ENCODE measurements at regions not wholly inside any gene's neighbourhood (a gene's known extent, or its start where the extent isn't known, plus 50 kb on each side); places are given as distances from the start of the nearest gene placed in this dataset.

GRCh38 chr10:10164848-10165247 lies 852.8 kb upstream of the CELF2 start:
- TF ChIP-seq CTCF (IDR thresholded peaks at IDR 0.05; ENCODE audit: insufficient read depth, low read length) (no peak), SPI1 (IDR thresholded peaks at IDR 0.05; ENCODE audit: borderline replicate concordance, low read depth) (no peak), POLR2AphosphoS5 (IDR thresholded peaks at IDR 0.05; ENCODE audit: low read depth) (no peak), REST (IDR thresholded peaks at IDR 0.05; ENCODE audit: insufficient replicate concordance, low read depth) (no peak), GABPA (IDR thresholded peaks at IDR 0.05; ENCODE audit: low read depth) (no peak)
- no peak overlapping the region for H3K27ac ChIP-seq (replicated peaks)
- H3K4me3 ChIP-seq (replicated peaks; ENCODE audit: insufficient read depth, low read length) = no peak overlapping the region
- H3K27me3 ChIP-seq (ENCODE audit: insufficient read depth, poor library complexity, severe bottlenecking) = no peaks in the 10 kb centered on the region
- no peak for DNase-seq (ENCODE audit: low read depth in 1 of 2, low spot score in 1 of 2)

GRCh38 chr10:10165415-10165814 lies 852.3 kb upstream of the CELF2 start:
- H3K27me3 ChIP-seq (ENCODE audit: insufficient read depth, poor library complexity, severe bottlenecking) = no peaks in the 10 kb centered on the region
- H3K27ac ChIP-seq (replicated peaks) = no peak overlapping the region
- DNase-seq (ENCODE audit: low read depth in 1 of 2, low spot score in 1 of 2) = no peak
- no peak for TF ChIP-seq POLR2AphosphoS5 (IDR thresholded peaks at IDR 0.05; ENCODE audit: low read depth)
- TF ChIP-seq CTCF (IDR thresholded peaks at IDR 0.05; ENCODE audit: insufficient read depth, low read length) = no peak
- no peak for TF ChIP-seq SPI1 (IDR thresholded peaks at IDR 0.05; ENCODE audit: borderline replicate concordance, low read depth)
- no peak for TF ChIP-seq REST (IDR thresholded peaks at IDR 0.05; ENCODE audit: insufficient replicate concordance, low read depth)
- TF ChIP-seq GABPA (IDR thresholded peaks at IDR 0.05; ENCODE audit: low read depth) = no peak
- no peak overlapping the region for H3K4me3 ChIP-seq (replicated peaks; ENCODE audit: insufficient read depth, low read length)

- TF ChIP-seq CTCF (IDR thresholded peaks at IDR 0.05; ENCODE audit: insufficient read depth, low read length) (no peak), POLR2AphosphoS5 (IDR thresholded peaks at IDR 0.05; ENCODE audit: low read depth) (no peak), SPI1 (IDR thresholded peaks at IDR 0.05; ENCODE audit: borderline replicate concordance, low read depth) (no peak), GABPA (IDR thresholded peaks at IDR 0.05; ENCODE audit: low read depth) (no peak), REST (IDR thresholded peaks at IDR 0.05; ENCODE audit: insufficient replicate concordance, low read depth) (no peak)
These were observed 839.2 kb upstream of the CELF2 start for GRCh38 chr10:10178476-10178875.

More at GRCh38 chr10:10178476-10178875, 839.2 kb upstream of the CELF2 start:
- no peak for DNase-seq (ENCODE audit: low read depth in 1 of 2, low spot score in 1 of 2)
- H3K27me3 ChIP-seq (ENCODE audit: insufficient read depth, poor library complexity, severe bottlenecking) = no peaks in the 10 kb centered on the region
- no peak overlapping the region for H3K27ac ChIP-seq (replicated peaks)
- no peak overlapping the region for H3K4me3 ChIP-seq (replicated peaks; ENCODE audit: insufficient read depth, low read length)

Measured in HL-60 (cell line).